Sigmoid colon (tissue), 4 donors: ENCODE measurements at regions not wholly inside any gene's neighbourhood (a gene's known extent, or its start where the extent isn't known, plus 50 kb on each side); places are given as distances from the start of the nearest gene placed in this dataset.

Experiments
- EP300 ChIP-seq, 4 donors: sonication (generic); formaldehyde crosslinking; IDR thresholded peaks; one replicate each; pipeline ENCODE4 v1.6.1; 2017; ENCODE audit warnings: antibody characterized with exemption in 4 of 4
- POLR2A ChIP-seq, 2 donors: fragments of 450-650 bp; IDR thresholded peaks; one replicate each; pipeline ENCODE4 v1.6.1; 2016; ENCODE audit warnings: antibody characterized with exemption in 2 of 2, mild to moderate bottlenecking in 2 of 2, moderate library complexity in 2 of 2
- POLR2AphosphoS5 ChIP-seq, 4 donors: sonication (generic); formaldehyde crosslinking; IDR thresholded peaks; one replicate each; pipeline ENCODE4 v1.6.1; 2017; ENCODE audit warnings: antibody characterized with exemption in 4 of 4
- TF ChIP-seq, protein P1 (sequence below), 4 experiments: fragments of 450-650 bp in 3 of 4; fragments of 200-600 bp in 1 of 4; IDR thresholded peaks; one replicate each; pipeline ENCODE4 v1.5.1; 2016 to 2019; ENCODE audit warnings: antibody characterized with exemption in 4 of 4, mild to moderate bottlenecking in 3 of 4, moderate library complexity in 2 of 4

DNA sequence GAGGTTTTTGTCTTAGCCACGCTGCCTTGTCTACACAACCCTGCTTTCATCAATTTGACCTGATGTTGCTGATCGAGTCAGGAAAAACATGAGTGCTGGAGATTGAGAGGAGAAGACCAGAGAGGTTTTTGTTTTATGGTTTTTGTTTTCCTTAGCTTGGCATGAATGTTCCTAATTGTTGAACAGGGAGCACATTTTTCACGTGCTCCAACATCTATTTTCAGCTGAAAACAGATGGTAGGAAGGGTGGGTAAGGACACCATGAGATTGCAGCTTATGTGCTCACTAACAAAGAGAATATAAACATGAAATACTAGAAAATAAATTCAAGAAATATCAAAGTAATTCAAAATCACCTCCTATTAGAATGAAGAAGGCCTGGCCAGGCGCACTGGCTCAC is 79.9 kb upstream of the LMCD1 start:
- TF ChIP-seq, protein P1, sequence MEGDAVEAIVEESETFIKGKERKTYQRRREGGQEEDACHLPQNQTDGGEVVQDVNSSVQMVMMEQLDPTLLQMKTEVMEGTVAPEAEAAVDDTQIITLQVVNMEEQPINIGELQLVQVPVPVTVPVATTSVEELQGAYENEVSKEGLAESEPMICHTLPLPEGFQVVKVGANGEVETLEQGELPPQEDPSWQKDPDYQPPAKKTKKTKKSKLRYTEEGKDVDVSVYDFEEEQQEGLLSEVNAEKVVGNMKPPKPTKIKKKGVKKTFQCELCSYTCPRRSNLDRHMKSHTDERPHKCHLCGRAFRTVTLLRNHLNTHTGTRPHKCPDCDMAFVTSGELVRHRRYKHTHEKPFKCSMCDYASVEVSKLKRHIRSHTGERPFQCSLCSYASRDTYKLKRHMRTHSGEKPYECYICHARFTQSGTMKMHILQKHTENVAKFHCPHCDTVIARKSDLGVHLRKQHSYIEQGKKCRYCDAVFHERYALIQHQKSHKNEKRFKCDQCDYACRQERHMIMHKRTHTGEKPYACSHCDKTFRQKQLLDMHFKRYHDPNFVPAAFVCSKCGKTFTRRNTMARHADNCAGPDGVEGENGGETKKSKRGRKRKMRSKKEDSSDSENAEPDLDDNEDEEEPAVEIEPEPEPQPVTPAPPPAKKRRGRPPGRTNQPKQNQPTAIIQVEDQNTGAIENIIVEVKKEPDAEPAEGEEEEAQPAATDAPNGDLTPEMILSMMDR (IDR thresholded peaks at IDR 0.05): no peak
- TF ChIP-seq POLR2AphosphoS5 (IDR thresholded peaks at IDR 0.05) (no peak), EP300 (IDR thresholded peaks at IDR 0.05) (no peak), POLR2A (IDR thresholded peaks at IDR 0.05) (no peak)
